Liver (tissue), 8 donors: ENCODE measurements at regions not wholly inside any gene's neighbourhood (a gene's known extent, or its start where the extent isn't known, plus 50 kb on each side); places are given as distances from the start of the nearest gene placed in this dataset.

Experiments
- DNase-seq: peaks from one replicate; pipeline ENCODE4 v3.0.0-alpha.2; 2017; ENCODE audit warnings: low spot score
- H3K27ac ChIP-seq, 2 donors: one replicate each; pipeline ENCODE4 v1.7.0; 2013; ENCODE audit warnings: inconsistent platforms in 2 of 2, low read length in 2 of 2, control low read depth in 1 of 2, low read depth in 1 of 2, mild to moderate bottlenecking in 1 of 2
- H3K27me3 ChIP-seq, 4 donors: one replicate each; pipeline versions ENCODE4 v1.6.1 to v1.7.0; 2013; ENCODE audit warnings: low read length in 3 of 4, inconsistent platforms in 1 of 4, mild to moderate bottlenecking in 1 of 4, moderate library complexity in 1 of 4; ENCODE audit not compliant: control insufficient read depth in 4 of 4, insufficient read depth in 4 of 4
- H3K36me3 ChIP-seq, 4 donors: one replicate each; pipeline versions ENCODE4 v1.6.1 to v1.7.0; 2013; ENCODE audit warnings: low read length in 3 of 4, mild to moderate bottlenecking in 3 of 4, low read depth in 1 of 4, moderate library complexity in 1 of 4; ENCODE audit not compliant: control insufficient read depth in 4 of 4, insufficient read depth in 3 of 4
- H3K4me1 ChIP-seq, 4 donors: one replicate each; pipeline versions ENCODE4 v1.6.1 to v1.7.0; 2013; ENCODE audit warnings: low read length in 3 of 4, mild to moderate bottlenecking in 3 of 4, moderate library complexity in 1 of 4; ENCODE audit not compliant: control insufficient read depth in 4 of 4, insufficient read depth in 4 of 4
- H3K4me3 ChIP-seq, 3 donors: one replicate each; pipeline versions ENCODE4 v1.6.1 to v1.7.0; 2013; ENCODE audit warnings: low read length in 3 of 3, control low read depth in 1 of 3, low read depth in 1 of 3, mild to moderate bottlenecking in 1 of 3
- H3K9ac ChIP-seq, 2 donors: one replicate each; pipeline ENCODE4 v1.7.0; 2013; ENCODE audit warnings: low read length in 2 of 2, mild to moderate bottlenecking in 2 of 2, moderate library complexity in 2 of 2, control low read depth in 1 of 2, low read depth in 1 of 2
- H3K9me3 ChIP-seq, 4 donors: one replicate each; pipeline versions ENCODE4 v1.6.1 to v1.7.0; 2013; ENCODE audit warnings: low read length in 3 of 4; ENCODE audit not compliant: control insufficient read depth in 4 of 4
- EGR1 ChIP-seq, 2 donors: IDR thresholded peaks; 2 replicates each; pipeline ENCODE4 v1.6.1; 2016 to 2018; ENCODE audit warnings: antibody characterized with exemption in 2 of 2, low read depth in 2 of 2
- FOXA1 ChIP-seq: IDR thresholded peaks from 2 replicates; pipeline ENCODE4 v1.6.1; 2016; ENCODE audit warnings: antibody characterized with exemption
- FOXA2 ChIP-seq: IDR thresholded peaks from 2 replicates; pipeline ENCODE4 v1.6.1; 2016; ENCODE audit warnings: antibody characterized with exemption
- GABPA ChIP-seq, 2 donors: IDR thresholded peaks in 1 of 2; conservative IDR thresholded peaks in 1 of 2; 2 replicates each; pipeline ENCODE4 v1.6.1; 2016; ENCODE audit warnings: antibody characterized with exemption in 2 of 2, mild to moderate bottlenecking in 1 of 2, moderate library complexity in 1 of 2
- HNF4A ChIP-seq, 2 donors: conservative IDR thresholded peaks; 2 replicates each; pipeline ENCODE4 v1.6.1; 2016; ENCODE audit warnings: antibody characterized with exemption in 2 of 2, mild to moderate bottlenecking in 2 of 2
- HNF4G ChIP-seq: IDR thresholded peaks from 2 replicates; pipeline ENCODE4 v1.6.1; 2016; ENCODE audit warnings: antibody characterized with exemption
- JUND ChIP-seq, 2 donors: IDR thresholded peaks; 2 replicates each; pipeline ENCODE4 v1.6.1; 2016; ENCODE audit warnings: antibody characterized with exemption in 2 of 2
- NR2F2 ChIP-seq: IDR thresholded peaks from 2 replicates; pipeline ENCODE4 v1.6.1; 2016; ENCODE audit warnings: antibody characterized with exemption
- RAD21 ChIP-seq, 2 donors: IDR thresholded peaks; 2 replicates each; pipeline ENCODE4 v1.6.1; 2016; ENCODE audit warnings: antibody characterized with exemption in 2 of 2, mild to moderate bottlenecking in 2 of 2
- RXRA ChIP-seq, 2 donors: IDR thresholded peaks; 2 replicates each; pipeline ENCODE4 v1.6.1; 2017 to 2018; ENCODE audit warnings: antibody characterized with exemption in 2 of 2, mild to moderate bottlenecking in 1 of 2
- SP1 ChIP-seq: IDR thresholded peaks from 2 replicates; pipeline ENCODE4 v1.6.1; 2018; ENCODE audit warnings: antibody characterized with exemption, mild to moderate bottlenecking
- TAF1 ChIP-seq: conservative IDR thresholded peaks from 2 replicates; pipeline ENCODE4 v1.6.1; 2016; ENCODE audit warnings: antibody characterized with exemption, mild to moderate bottlenecking
- YY1 ChIP-seq: IDR thresholded peaks from 2 replicates; pipeline ENCODE4 v1.6.1; 2016; ENCODE audit warnings: antibody characterized with exemption, mild to moderate bottlenecking
- WGBS: extraction: QIAGEN DNeasy Blood & Tissue Kit; methylation state at CpG from one replicate; pipeline ENCODE4 v1.1.7; 2013; 5-methylcytosine and 5-hydroxymethylcytosine counted together
- TF ChIP-seq, protein P1 (sequence below): IDR thresholded peaks from 2 replicates; pipeline ENCODE4 v1.6.1; 2016; ENCODE audit warnings: antibody characterized with exemption
- TF ChIP-seq, protein P2 (sequence below): IDR thresholded peaks from 2 replicates; pipeline ENCODE4 v1.6.1; 2016; ENCODE audit warnings: antibody characterized with exemption, mild to moderate bottlenecking
- TF ChIP-seq, protein P3 (sequence below): IDR thresholded peaks from 2 replicates; pipeline ENCODE4 v1.6.1; 2016; ENCODE audit warnings: antibody characterized with exemption
- TF ChIP-seq, protein P4 (sequence below): IDR thresholded peaks from 2 replicates; pipeline ENCODE4 v1.6.1; 2016; ENCODE audit warnings: antibody characterized with exemption
- TF ChIP-seq, protein P5 (sequence below): fragments of 150-350 bp; IDR thresholded peaks from 2 replicates; pipeline ENCODE4 v1.5.1; 2017; ENCODE audit warnings: improper control_type of control experiment, low read depth, low read length; ENCODE audit not compliant: missing input control
- donor health status: healthy.
- donor health status: healthy.
- donor health status: healthy.
- donor health status: healthy.
- donor health status: healthy.

DNA sequence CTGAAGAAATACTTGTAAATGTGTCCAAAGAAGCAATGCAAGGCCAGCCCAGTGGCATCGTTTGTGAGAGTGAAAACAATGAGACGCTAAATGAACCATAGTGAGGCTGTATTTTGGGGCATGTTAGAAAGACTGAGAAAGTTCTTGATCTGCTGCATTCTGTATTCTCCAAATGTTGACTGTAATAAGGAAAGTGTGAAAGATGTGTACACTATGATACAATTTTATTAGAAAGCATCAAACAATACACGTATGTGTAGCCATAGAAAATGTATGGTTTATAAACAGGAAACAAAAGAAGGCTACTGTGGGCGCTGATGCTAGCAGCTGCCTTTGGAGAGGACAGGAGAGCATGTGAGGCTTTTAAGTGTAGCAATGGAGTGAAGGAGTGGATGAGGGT, 233.5 kb upstream of the E2F8 start:
- no peaks in the 10 kb centered on the region for H3K27me3 ChIP-seq
- no peaks in the 10 kb centered on the region for H3K36me3 ChIP-seq
- TF ChIP-seq NR2F2 (no peak), EGR1 (IDR thresholded peaks at IDR 0.05; ENCODE audit: low read depth in 2 of 2) (no peak), RAD21 (IDR thresholded peaks at IDR 0.05) (no peak), FOXA2 (no peak), JUND (IDR thresholded peaks at IDR 0.05) (no peak), SP1 (no peak), YY1 (no peak), RXRA (IDR thresholded peaks at IDR 0.05) (no peak), HNF4A (conservative IDR thresholded peaks at IDR 0.05) (no peak), HNF4G (no peak), GABPA (IDR thresholded peaks at IDR 0.05 in 1 of 2, conservative IDR thresholded peaks at IDR 0.05 in 1 of 2) (no peak), TAF1 (no peak)
- TF ChIP-seq, protein P1, sequence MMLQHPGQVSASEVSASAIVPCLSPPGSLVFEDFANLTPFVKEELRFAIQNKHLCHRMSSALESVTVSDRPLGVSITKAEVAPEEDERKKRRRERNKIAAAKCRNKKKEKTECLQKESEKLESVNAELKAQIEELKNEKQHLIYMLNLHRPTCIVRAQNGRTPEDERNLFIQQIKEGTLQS, result no peak
- TF ChIP-seq, protein P2, sequence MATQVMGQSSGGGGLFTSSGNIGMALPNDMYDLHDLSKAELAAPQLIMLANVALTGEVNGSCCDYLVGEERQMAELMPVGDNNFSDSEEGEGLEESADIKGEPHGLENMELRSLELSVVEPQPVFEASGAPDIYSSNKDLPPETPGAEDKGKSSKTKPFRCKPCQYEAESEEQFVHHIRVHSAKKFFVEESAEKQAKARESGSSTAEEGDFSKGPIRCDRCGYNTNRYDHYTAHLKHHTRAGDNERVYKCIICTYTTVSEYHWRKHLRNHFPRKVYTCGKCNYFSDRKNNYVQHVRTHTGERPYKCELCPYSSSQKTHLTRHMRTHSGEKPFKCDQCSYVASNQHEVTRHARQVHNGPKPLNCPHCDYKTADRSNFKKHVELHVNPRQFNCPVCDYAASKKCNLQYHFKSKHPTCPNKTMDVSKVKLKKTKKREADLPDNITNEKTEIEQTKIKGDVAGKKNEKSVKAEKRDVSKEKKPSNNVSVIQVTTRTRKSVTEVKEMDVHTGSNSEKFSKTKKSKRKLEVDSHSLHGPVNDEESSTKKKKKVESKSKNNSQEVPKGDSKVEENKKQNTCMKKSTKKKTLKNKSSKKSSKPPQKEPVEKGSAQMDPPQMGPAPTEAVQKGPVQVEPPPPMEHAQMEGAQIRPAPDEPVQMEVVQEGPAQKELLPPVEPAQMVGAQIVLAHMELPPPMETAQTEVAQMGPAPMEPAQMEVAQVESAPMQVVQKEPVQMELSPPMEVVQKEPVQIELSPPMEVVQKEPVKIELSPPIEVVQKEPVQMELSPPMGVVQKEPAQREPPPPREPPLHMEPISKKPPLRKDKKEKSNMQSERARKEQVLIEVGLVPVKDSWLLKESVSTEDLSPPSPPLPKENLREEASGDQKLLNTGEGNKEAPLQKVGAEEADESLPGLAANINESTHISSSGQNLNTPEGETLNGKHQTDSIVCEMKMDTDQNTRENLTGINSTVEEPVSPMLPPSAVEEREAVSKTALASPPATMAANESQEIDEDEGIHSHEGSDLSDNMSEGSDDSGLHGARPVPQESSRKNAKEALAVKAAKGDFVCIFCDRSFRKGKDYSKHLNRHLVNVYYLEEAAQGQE, result no peak
- TF ChIP-seq, protein P3, sequence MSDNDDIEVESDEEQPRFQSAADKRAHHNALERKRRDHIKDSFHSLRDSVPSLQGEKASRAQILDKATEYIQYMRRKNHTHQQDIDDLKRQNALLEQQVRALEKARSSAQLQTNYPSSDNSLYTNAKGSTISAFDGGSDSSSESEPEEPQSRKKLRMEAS, result no peak
- TF ChIP-seq, protein P4, sequence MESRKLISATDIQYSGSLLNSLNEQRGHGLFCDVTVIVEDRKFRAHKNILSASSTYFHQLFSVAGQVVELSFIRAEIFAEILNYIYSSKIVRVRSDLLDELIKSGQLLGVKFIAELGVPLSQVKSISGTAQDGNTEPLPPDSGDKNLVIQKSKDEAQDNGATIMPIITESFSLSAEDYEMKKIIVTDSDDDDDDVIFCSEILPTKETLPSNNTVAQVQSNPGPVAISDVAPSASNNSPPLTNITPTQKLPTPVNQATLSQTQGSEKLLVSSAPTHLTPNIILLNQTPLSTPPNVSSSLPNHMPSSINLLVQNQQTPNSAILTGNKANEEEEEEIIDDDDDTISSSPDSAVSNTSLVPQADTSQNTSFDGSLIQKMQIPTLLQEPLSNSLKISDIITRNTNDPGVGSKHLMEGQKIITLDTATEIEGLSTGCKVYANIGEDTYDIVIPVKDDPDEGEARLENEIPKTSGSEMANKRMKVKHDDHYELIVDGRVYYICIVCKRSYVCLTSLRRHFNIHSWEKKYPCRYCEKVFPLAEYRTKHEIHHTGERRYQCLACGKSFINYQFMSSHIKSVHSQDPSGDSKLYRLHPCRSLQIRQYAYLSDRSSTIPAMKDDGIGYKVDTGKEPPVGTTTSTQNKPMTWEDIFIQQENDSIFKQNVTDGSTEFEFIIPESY, result no peak
- H3K4me3 ChIP-seq, result no peak overlapping the region
- WGBS, result 89% methylated on average over 4 of the region's 4 CpGs
- H3K27ac ChIP-seq, result no peak overlapping the region
- H3K9ac ChIP-seq, result no peak overlapping the region
- H3K9me3 ChIP-seq, result no peaks in the 10 kb centered on the region
- peaks cover 0 to 10% (median 2%) of the 10 kb centered on the region in 4 donors for H3K4me1 ChIP-seq
- DNase-seq, result no peak

DNA sequence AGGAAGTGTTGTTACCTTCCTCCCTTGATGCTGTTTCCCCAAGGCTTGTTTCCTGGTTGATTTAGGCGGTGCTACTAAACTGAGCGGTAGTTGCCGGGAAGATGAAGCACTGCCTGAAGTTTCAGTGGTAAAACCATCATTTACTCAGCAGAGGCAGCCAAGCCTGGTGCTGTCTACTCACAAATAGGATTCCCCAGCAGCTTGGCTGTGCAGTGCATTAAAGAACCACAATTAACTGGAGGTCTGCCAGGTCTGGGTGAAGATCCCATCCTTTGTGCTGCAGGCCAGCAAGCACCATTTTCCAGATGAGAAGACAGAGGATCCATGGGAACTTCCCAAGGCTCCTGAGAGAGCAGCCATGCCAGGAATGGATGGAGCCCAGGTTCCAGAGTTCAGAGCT, 231.9 kb upstream of the E2F8 start:
- H3K9ac ChIP-seq, result no peak overlapping the region
- H3K9me3 ChIP-seq, result no peaks in the 10 kb centered on the region
- H3K4me3 ChIP-seq, result no peak overlapping the region
- DNase-seq, result no peak
- peaks cover 0 to 10% (median 2%) of the 10 kb centered on the region in 4 donors for H3K4me1 ChIP-seq
- WGBS, result 86% methylated on average over 3 of the region's 3 CpGs
- no peaks in the 10 kb centered on the region for H3K36me3 ChIP-seq
- H3K27ac ChIP-seq, result no peak overlapping the region
- H3K27me3 ChIP-seq, result no peaks in the 10 kb centered on the region
- TF ChIP-seq RAD21 (IDR thresholded peaks at IDR 0.05) (no peak), TAF1 (no peak), FOXA2 (no peak), NR2F2 (no peak), HNF4A (conservative IDR thresholded peaks at IDR 0.05) (no peak), EGR1 (IDR thresholded peaks at IDR 0.05; ENCODE audit: low read depth in 2 of 2) (no peak), GABPA (IDR thresholded peaks at IDR 0.05 in 1 of 2, conservative IDR thresholded peaks at IDR 0.05 in 1 of 2) (no peak), YY1 (no peak), RXRA (IDR thresholded peaks at IDR 0.05) (no peak), JUND (IDR thresholded peaks at IDR 0.05) (no peak), FOXA1 (no peak)
- TF ChIP-seq, protein P3, result no peak
- TF ChIP-seq, protein P1, result no peak
- TF ChIP-seq, protein P2, result no peak
- TF ChIP-seq, protein P5, sequence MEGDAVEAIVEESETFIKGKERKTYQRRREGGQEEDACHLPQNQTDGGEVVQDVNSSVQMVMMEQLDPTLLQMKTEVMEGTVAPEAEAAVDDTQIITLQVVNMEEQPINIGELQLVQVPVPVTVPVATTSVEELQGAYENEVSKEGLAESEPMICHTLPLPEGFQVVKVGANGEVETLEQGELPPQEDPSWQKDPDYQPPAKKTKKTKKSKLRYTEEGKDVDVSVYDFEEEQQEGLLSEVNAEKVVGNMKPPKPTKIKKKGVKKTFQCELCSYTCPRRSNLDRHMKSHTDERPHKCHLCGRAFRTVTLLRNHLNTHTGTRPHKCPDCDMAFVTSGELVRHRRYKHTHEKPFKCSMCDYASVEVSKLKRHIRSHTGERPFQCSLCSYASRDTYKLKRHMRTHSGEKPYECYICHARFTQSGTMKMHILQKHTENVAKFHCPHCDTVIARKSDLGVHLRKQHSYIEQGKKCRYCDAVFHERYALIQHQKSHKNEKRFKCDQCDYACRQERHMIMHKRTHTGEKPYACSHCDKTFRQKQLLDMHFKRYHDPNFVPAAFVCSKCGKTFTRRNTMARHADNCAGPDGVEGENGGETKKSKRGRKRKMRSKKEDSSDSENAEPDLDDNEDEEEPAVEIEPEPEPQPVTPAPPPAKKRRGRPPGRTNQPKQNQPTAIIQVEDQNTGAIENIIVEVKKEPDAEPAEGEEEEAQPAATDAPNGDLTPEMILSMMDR, result no peak
